GM13976 (cell line): ENCODE measurements at regions not wholly inside any gene's neighbourhood (a gene's known extent, or its start where the extent isn't known, plus 50 kb on each side); places are given as distances from the start of the nearest gene placed in this dataset.

ENCODE experiments used
- DNase-seq: peaks from one replicate; pipeline ENCODE4 v3.0.0; 2012; ENCODE audit warnings: low spot score
- in situ Hi-C: fragments of 300-500 bp; cut with MboI; formaldehyde crosslinking; loops from one replicate; pipeline ENCODE4 v1.12.0; 2022; ENCODE audit warnings: low sequenced_read_pairs, mixed read lengths, inconsistent platforms; ENCODE audit not compliant: unreplicated experiment
- TF ChIP-seq, protein P1 (sequence below): IDR thresholded peaks from 2 replicates; pipeline ENCODE4 v1.5.1; 2012; ENCODE audit warnings: borderline replicate concordance, mild to moderate bottlenecking; ENCODE audit not compliant: insufficient read depth; ENCODE audit errors: extremely low read depth, missing control alignments, control extremely low read depth

DNA sequence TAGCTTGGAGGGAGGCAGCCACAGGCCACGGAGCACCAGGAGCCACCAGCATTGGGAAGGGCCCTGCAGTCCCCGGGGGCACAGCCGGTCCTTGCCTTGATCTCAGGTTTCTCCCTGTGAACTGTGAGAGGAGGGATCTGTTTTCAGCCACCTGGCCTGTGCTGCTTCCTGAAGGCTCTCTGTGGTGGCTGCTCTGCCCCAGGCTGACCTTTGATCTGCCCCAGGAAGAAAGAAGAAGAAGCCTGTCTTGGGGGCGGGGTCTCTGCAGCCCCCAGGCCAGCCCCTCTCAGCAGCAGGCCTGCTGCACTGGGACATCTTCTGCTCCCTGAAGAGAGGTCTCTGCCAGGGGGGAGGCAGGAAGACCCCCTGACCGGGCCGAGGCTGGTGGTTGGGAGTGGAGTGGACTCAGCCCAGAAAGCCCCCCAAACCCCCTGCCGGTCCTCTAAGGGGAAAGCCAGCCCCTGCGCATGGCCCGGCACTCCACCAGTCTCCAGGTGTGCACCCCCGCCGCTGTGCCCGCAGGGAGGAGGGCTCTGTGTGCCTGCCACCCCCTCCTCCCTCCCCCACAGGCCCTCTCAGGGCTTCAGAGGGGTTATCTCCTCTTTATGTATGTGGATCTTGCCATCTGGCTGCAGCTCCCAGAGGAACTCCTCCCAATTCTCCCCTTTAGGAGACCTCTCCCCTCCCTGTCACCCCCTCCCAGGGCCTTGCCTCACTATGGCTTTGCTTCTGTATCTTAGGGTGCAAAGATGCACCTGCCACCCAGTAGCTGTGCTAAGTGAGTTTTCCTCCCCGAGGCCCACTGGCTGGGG is 675.3 kb downstream of the BRD1 start:
- in situ Hi-C loops: no loop called here
- DNase-seq: no peak
- TF ChIP-seq, protein P1, sequence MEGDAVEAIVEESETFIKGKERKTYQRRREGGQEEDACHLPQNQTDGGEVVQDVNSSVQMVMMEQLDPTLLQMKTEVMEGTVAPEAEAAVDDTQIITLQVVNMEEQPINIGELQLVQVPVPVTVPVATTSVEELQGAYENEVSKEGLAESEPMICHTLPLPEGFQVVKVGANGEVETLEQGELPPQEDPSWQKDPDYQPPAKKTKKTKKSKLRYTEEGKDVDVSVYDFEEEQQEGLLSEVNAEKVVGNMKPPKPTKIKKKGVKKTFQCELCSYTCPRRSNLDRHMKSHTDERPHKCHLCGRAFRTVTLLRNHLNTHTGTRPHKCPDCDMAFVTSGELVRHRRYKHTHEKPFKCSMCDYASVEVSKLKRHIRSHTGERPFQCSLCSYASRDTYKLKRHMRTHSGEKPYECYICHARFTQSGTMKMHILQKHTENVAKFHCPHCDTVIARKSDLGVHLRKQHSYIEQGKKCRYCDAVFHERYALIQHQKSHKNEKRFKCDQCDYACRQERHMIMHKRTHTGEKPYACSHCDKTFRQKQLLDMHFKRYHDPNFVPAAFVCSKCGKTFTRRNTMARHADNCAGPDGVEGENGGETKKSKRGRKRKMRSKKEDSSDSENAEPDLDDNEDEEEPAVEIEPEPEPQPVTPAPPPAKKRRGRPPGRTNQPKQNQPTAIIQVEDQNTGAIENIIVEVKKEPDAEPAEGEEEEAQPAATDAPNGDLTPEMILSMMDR: no peak

DNA sequence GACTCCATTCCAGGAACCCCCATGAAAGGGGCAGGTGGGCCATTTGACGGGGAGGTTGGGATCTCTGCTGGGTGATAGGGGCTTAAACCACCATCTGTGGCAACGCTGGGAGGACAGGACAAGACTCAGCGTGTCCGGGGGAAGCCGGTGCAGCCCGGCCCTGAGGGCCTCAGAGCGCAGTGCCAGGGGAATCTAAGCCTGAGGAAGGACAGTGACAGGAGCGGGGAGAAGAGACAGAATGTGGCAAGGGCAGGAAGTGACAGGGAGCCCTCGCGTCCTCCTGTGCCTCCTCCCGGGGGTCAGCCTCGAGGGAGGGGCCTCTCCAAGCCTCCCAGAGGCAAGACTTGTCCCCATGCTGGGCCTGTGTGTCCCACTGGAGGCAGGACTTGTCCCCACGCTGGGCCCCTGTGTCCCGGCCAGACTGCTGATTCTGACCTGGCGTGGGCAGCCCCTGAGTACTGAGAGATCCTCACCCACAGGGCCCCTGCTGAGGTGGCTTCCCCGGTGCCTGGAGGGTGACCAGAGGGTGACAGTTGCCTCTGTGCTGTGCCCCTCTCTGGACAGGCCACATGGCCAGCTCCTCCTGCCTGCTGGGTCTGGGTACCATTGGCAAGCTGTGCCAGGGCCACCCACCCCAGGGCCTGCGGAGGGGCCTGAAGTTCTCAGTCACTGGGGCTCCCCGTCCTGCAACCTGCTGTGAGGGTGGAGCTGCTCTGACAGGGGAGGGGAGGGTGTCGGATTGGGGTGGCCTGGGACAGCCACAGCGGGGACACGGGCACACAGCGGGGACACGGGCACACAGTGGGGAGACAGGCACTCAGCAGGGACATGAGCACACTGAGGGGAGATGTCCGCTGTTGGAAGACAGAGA is 676.2 kb downstream of the BRD1 start:
- DNase-seq: no peak
- in situ Hi-C loops: no loop called here
- TF ChIP-seq, protein P1: no peak

DNA sequence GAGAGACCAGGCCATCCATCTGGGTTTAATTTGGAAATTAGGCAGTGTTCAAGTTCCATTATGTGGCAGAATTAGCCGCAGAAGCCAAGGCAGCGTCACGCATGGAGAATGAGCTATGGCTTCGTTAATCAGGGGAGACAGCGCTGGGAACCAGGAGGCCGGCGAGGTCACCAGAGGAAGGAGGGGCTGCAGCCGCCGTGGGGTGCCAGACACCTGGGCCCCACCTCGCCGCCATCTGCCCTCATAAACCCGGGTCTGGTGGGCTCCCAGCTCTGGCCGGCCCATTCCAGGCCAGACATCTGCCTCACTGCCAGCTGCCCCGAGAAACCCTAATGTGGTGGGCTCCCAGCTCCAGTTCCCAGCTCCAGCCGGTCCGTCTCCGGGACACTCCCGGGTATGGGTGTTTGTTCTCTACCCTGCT is 676.9 kb downstream of the BRD1 start:
- in situ Hi-C loops: no loop called here
- TF ChIP-seq, protein P1: no peak
- DNase-seq: no peak

DNA sequence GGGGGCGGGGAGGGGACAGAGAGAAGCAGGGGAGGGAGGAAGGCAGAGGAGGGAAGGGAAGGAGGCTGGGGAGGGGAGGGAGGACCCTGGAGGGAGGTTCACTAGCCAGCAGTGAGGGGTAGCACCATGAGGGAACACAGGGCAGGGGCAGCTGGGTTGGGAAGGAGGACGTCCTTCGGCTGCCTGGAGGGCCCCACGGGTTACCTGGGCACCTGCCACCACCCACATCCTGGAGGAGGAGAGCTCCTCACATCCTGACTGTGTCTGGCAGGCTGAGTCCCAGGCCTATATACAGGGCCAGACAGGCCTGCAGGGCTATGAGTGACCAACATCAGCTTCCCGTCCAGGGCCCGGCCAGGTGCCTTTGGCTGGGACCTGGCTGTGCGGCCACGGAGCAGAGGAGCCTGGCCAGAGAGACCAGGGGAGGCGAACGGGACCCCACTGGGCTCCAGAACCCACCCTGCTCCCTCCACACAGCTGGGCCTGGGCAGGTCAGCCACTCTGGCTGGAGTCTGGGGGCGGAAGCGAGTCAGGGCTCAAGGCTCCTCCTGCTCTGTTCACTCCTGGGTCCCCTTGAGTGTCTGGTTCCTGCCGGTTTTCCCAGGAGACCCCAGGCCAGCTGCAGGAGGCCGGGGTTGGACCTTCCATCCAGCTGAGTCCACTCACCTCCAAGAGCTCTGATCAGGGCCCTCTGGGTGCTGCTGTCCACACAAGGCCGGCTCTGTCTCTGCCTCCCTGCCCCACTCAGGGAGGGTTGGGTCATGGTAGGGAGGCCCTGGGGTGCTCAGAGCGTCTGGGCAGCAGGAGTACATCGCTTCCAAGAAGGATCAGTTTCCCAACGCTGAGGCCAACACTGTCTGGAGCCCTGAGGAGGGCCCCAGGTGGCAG is 677.7 kb downstream of the BRD1 start:
- no peak for DNase-seq
- in situ Hi-C loops: no loop called here
- TF ChIP-seq, protein P1: no peak

DNA sequence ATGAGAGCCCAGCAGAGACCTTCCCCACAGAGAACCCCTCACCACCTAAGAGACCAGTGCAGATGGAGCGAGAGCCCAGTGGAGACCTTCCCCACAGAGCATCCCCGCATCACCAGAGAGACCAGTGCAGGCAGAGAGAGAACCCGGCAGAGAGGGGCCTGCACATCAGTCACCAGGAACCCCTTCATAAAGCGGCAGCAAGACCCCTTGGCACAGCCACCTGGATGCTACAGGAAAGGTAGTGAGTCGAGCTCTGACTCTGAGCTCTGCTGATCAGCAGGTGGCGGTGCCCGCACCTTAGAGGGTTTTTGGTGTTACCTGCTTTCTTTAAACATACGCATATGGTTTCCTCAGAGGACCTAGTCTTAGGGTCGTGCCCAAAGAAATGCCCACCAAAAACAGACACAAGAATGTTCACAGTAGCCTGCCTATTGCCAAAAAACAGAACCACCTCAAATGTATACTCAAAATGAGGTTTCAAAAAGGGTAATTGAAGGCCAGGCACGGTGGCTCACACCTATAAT is 678.7 kb downstream of the BRD1 start:
- in situ Hi-C loops: no loop called here
- no peak for DNase-seq
- TF ChIP-seq, protein P1: no peak
